ENCODE measurements at regions not wholly inside any gene's neighbourhood (a gene's known extent, or its start where the extent isn't known, plus 50 kb on each side); places are given as distances from the start of the nearest gene placed in this dataset.

DNA sequence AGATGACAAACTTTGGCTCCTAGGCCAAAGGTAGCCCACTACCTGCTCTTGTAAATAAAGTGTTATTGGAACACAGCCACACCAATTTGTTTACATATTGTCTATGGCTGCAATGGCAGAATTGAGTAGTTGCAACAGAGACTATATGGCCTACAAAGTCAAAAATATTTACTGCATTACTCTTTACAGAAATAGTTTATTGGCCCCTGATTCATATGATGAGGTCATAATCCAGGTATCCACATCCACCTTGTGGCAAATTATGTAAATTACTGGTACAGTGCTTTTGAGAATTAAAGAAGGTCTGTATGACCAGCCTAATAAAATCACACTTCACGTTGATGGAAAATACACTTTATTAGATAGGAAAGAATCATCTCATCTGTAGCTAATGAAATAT is 337.0 kb upstream of the DDX53 start:
- DNase-seq, result no peak
- Histone ChIP-seq H3K27me3 (no peaks in the 10 kb centered on the region), H3K9me3 (no peaks in the 10 kb centered on the region), H3K4me1 (no peaks in the 10 kb centered on the region), H3K36me3 (no peaks in the 10 kb centered on the region), H3K27ac (no peak overlapping the region), H3K4me3 (no peak overlapping the region)
- no peak for TF ChIP-seq POLR2A (IDR thresholded peaks at IDR 0.05)
- in situ Hi-C loops (cut with MboI; ENCODE audit: low pct_ligation_motif_present in 1 of 4, low pct_unique_long_range_greater_than_20kb in 1 of 4, low sequenced_read_pairs in 3 of 4) (no loop called here), intact Hi-C loops (cut with DNase I; ENCODE audit: low total_unique reads) (no loop called here)
- WGBS, 2 donors (ENCODE audit: low coverage in 1 of 2), result 72 to 100% methylated on average over 1 of the region's 1 CpG

DNA sequence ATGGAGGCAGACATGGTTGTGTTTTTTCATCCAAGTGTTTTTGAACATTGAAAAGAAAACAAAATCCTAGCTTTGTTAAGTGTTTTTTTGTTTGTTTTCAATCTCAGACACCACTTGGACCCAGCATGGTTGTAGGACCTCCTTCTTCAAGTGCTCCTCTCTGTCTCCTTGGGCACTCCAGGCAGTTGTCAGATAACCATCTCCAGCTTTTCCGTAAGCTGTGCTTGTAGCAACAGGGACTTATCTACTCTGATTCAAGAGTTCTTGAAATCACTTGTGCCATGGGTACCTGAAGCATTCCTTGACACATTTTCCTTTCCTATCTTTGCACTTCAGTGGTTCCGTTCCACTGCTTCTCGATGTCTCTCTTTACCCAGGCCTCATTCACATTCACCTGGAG is 334.9 kb upstream of the DDX53 start:
- Histone ChIP-seq H3K27ac (no peak overlapping the region), H3K27me3 (no peaks in the 10 kb centered on the region), H3K9me3 (no peaks in the 10 kb centered on the region), H3K4me3 (no peak overlapping the region), H3K36me3 (no peaks in the 10 kb centered on the region), H3K4me1 (no peaks in the 10 kb centered on the region)
- DNase-seq, result no peak
- TF ChIP-seq, protein P1, sequence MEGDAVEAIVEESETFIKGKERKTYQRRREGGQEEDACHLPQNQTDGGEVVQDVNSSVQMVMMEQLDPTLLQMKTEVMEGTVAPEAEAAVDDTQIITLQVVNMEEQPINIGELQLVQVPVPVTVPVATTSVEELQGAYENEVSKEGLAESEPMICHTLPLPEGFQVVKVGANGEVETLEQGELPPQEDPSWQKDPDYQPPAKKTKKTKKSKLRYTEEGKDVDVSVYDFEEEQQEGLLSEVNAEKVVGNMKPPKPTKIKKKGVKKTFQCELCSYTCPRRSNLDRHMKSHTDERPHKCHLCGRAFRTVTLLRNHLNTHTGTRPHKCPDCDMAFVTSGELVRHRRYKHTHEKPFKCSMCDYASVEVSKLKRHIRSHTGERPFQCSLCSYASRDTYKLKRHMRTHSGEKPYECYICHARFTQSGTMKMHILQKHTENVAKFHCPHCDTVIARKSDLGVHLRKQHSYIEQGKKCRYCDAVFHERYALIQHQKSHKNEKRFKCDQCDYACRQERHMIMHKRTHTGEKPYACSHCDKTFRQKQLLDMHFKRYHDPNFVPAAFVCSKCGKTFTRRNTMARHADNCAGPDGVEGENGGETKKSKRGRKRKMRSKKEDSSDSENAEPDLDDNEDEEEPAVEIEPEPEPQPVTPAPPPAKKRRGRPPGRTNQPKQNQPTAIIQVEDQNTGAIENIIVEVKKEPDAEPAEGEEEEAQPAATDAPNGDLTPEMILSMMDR (IDR thresholded peaks at IDR 0.05), result no peak
- TF ChIP-seq EP300 (IDR thresholded peaks at IDR 0.05; ENCODE audit: low read depth), result no peak
- TF ChIP-seq POLR2A (IDR thresholded peaks at IDR 0.05), result no peak
- no peak for TF ChIP-seq POLR2AphosphoS5 (IDR thresholded peaks at IDR 0.05)
- in situ Hi-C loops (cut with MboI; ENCODE audit: low pct_ligation_motif_present in 1 of 4, low pct_unique_long_range_greater_than_20kb in 1 of 4, low sequenced_read_pairs in 3 of 4), result no loop called here
- intact Hi-C loops (cut with DNase I; ENCODE audit: low total_unique reads), result no loop called here
- 83% methylated on average over 1 to 3 of the region's 3 CpGs for WGBS, 2 donors (ENCODE audit: low coverage in 1 of 2)

DNA sequence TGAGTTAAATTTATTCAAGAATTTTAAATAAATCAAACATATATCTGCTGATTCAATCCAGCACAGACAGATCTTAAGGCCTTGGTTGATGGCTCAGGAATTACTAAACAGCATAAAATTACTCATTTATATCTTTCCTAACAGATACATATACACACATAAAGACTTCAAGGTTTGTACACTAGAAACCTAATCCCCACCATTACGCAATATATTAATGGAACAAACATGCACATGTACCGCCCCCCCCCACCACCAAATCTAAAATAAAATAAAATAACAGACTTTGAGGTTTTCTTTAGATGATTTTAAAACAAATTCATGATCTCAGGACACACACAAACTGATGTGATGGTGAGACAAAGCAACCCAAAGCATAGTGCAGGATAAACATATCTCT is 333.9 kb upstream of the DDX53 start:
- H3K36me3 ChIP-seq, result no peaks in the 10 kb centered on the region
- no peaks in the 10 kb centered on the region for H3K4me1 ChIP-seq
- no peaks in the 10 kb centered on the region for H3K9me3 ChIP-seq
- no peak for DNase-seq
- H3K4me3 ChIP-seq, result no peak overlapping the region
- no peaks in the 10 kb centered on the region for H3K27me3 ChIP-seq
- no peak for TF ChIP-seq POLR2AphosphoS5 (IDR thresholded peaks at IDR 0.05)
- no peak for TF ChIP-seq EP300 (IDR thresholded peaks at IDR 0.05; ENCODE audit: low read depth)
- TF ChIP-seq, protein P1 (IDR thresholded peaks at IDR 0.05), result no peak
- no peak for TF ChIP-seq POLR2A (IDR thresholded peaks at IDR 0.05)
- H3K27ac ChIP-seq, result no peak overlapping the region
- intact Hi-C loops (cut with DNase I; ENCODE audit: low total_unique reads) (no loop called here), in situ Hi-C loops (cut with MboI; ENCODE audit: low pct_ligation_motif_present in 1 of 4, low pct_unique_long_range_greater_than_20kb in 1 of 4, low sequenced_read_pairs in 3 of 4) (no loop called here)
- WGBS, 2 donors (ENCODE audit: low coverage in 1 of 2), result 67 to 84% methylated on average over 2 of the region's 2 CpGs

DNA sequence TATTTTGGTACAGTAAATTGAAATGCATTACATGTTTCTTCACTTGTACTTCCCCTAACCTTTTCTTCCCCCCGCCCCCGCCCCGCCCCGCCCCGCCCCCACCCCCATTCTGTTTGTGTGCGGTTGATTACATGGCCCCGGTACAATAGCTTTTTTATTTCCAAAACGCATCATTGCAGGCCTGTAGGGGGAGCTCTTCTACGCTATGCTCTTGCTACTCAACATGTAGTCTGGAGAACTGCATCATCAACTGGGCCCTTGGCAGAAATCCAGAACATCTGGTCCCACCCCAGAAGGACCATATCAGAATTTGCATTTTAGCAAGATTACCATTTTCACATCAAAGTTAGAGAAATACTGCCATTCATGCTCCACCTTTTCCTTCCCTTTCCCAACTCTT is 333.3 kb upstream of the DDX53 start:
- in situ Hi-C loops (cut with MboI; ENCODE audit: low pct_ligation_motif_present in 1 of 4, low pct_unique_long_range_greater_than_20kb in 1 of 4, low sequenced_read_pairs in 3 of 4), result no loop called here
- intact Hi-C loops (cut with DNase I; ENCODE audit: low total_unique reads), result no loop called here

DNA sequence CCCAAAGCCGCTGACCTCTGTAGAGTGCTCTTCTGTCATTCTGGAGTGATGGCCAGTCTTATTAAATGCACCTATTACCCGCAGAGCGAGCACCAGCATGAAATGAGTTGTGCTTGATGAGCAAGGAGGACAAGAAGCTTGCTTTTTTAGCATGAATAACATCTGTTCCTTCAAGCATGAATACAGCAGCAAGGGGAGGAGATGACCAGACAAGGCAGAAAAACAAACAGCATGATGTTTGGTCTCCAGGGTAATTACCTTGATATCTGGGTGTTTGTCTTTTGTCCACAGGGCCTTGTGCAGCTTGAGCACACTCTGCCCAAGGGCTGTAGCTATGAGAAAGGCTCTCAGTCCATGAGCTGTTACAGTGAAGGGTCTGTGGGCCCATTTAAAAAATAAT is 324.8 kb upstream of the DDX53 start:
- Histone ChIP-seq H3K4me3 (no peak overlapping the region), H3K27ac (no peak overlapping the region), H3K36me3 (no peaks in the 10 kb centered on the region), H3K9me3 (no peaks in the 10 kb centered on the region), H3K27me3 (no peaks in the 10 kb centered on the region), H3K4me1 (no peaks in the 10 kb centered on the region)
- TF ChIP-seq POLR2AphosphoS5 (IDR thresholded peaks at IDR 0.05) (no peak), POLR2A (IDR thresholded peaks at IDR 0.05) (no peak), EP300 (IDR thresholded peaks at IDR 0.05; ENCODE audit: low read depth) (no peak)
- TF ChIP-seq, protein P1 (IDR thresholded peaks at IDR 0.05), result no peak
- in situ Hi-C loops (cut with MboI; ENCODE audit: low pct_ligation_motif_present in 1 of 4, low pct_unique_long_range_greater_than_20kb in 1 of 4, low sequenced_read_pairs in 3 of 4), result no loop called here
- intact Hi-C loops (cut with DNase I; ENCODE audit: low total_unique reads), result no loop called here
- DNase-seq, result no peak
- 62% methylated on average over 3 of the region's 3 CpGs; no CpG with 5 or more reads in 1 of the 2 donors for WGBS, 2 donors (ENCODE audit: low coverage in 1 of 2)

More for the DNA sequence above, 333.3 kb upstream of the DDX53 start:
- TF ChIP-seq POLR2A (IDR thresholded peaks at IDR 0.05), result no peak
- TF ChIP-seq, protein P1 (IDR thresholded peaks at IDR 0.05), result no peak
- no peak for TF ChIP-seq POLR2AphosphoS5 (IDR thresholded peaks at IDR 0.05)
- no peak for TF ChIP-seq EP300 (IDR thresholded peaks at IDR 0.05; ENCODE audit: low read depth)
- no peaks in the 10 kb centered on the region for H3K27me3 ChIP-seq
- no peak overlapping the region for H3K4me3 ChIP-seq
- no peak overlapping the region for H3K27ac ChIP-seq
- H3K9me3 ChIP-seq, result no peaks in the 10 kb centered on the region
- H3K4me1 ChIP-seq, result no peaks in the 10 kb centered on the region
- no peak for DNase-seq
- WGBS, 2 donors (ENCODE audit: low coverage in 1 of 2), result 26% methylated on average over 9 of the region's 9 CpGs; no CpG with 5 or more reads in 1 of the 2 donors
- H3K36me3 ChIP-seq, result no peaks in the 10 kb centered on the region

Measured in transverse colon (tissue), 4 donors.